ENCODE measurements at regions not wholly inside any gene's neighbourhood (a gene's known extent, or its start where the extent isn't known, plus 50 kb on each side); places are given as distances from the start of the nearest gene placed in this dataset.

- no peak for TF ChIP-seq NRF1 (IDR thresholded peaks at IDR 0.05; ENCODE audit: low read depth, low read length)
- TF ChIP-seq TAF1 (IDR thresholded peaks at IDR 0.05; ENCODE audit: borderline replicate concordance, low read depth, low read length) = no peak
Observed at GRCh38 chr2:183610724-183611123, 486.5 kb downstream of the NUP35 start.

Data from SK-N-SH (cell line).